ENCODE measurements at regions not wholly inside any gene's neighbourhood (a gene's known extent, or its start where the extent isn't known, plus 50 kb on each side); places are given as distances from the start of the nearest gene placed in this dataset.
"Not testable (repeated sequence)": the region's sequence is repeated elsewhere in the genome, so short reads cannot be mapped to it uniquely, and the experiment has no call there.

- H3K4me1 ChIP-seq (ENCODE audit: control insufficient read depth, insufficient read depth, low read length); H3K4me3 ChIP-seq (ENCODE audit: low read length): not testable (repeated sequence)
- 89% methylated on average over 12 of the region's 12 CpGs for WGBS
These were observed 104.3 kb upstream of the CCT8L2 start for GRCh38 chr22:16696900-16697299.

GRCh38 chr22:16695261-16695660, 102.7 kb upstream of the CCT8L2 start:
- Histone ChIP-seq H3K4me3 (ENCODE audit: low read length) (no peak overlapping the region), H3K4me1 (ENCODE audit: control insufficient read depth, insufficient read depth, low read length) (no peaks in the 10 kb centered on the region), H3K9me3 (ENCODE audit: control insufficient read depth, low read length) (no peaks in the 10 kb centered on the region), H3K27ac (ENCODE audit: low read length) (no peak overlapping the region), H3K27me3 (ENCODE audit: control insufficient read depth, insufficient read depth) (no peaks in the 10 kb centered on the region)
- DNase-seq = no peak
- 54% methylated on average over 7 of the region's 7 CpGs for WGBS
- ATAC-seq = no peak
- intact Hi-C loops (cut with DNase I) = no loop called here

More at GRCh38 chr22:16696900-16697299, 104.3 kb upstream of the CCT8L2 start:
- H3K9me3 ChIP-seq (ENCODE audit: control insufficient read depth, low read length); intact Hi-C loops (cut with DNase I); ATAC-seq; H3K27ac ChIP-seq (ENCODE audit: low read length); DNase-seq; H3K27me3 ChIP-seq (ENCODE audit: control insufficient read depth, insufficient read depth): not testable (repeated sequence)

- intact Hi-C loops (cut with DNase I); H3K4me1 ChIP-seq (ENCODE audit: control insufficient read depth, insufficient read depth, low read length); H3K27ac ChIP-seq (ENCODE audit: low read length); H3K27me3 ChIP-seq (ENCODE audit: control insufficient read depth, insufficient read depth); H3K9me3 ChIP-seq (ENCODE audit: control insufficient read depth, low read length); H3K4me3 ChIP-seq (ENCODE audit: low read length); ATAC-seq; DNase-seq: not testable (repeated sequence)
- 39% methylated on average over 3 of the region's 3 CpGs for WGBS
These were observed 101.1 kb upstream of the CCT8L2 start for GRCh38 chr22:16693747-16694146.

GRCh38 chr22:16689358-16689757, 96.7 kb upstream of the CCT8L2 start:
- H3K27ac ChIP-seq (ENCODE audit: low read length); H3K4me3 ChIP-seq (ENCODE audit: low read length); H3K27me3 ChIP-seq (ENCODE audit: control insufficient read depth, insufficient read depth); ATAC-seq; H3K9me3 ChIP-seq (ENCODE audit: control insufficient read depth, low read length); H3K4me1 ChIP-seq (ENCODE audit: control insufficient read depth, insufficient read depth, low read length); intact Hi-C loops (cut with DNase I); DNase-seq: not testable (repeated sequence)
- WGBS = 69% methylated on average over 1 of the region's 1 CpG

- H3K9me3 ChIP-seq (ENCODE audit: control insufficient read depth, low read length); intact Hi-C loops (cut with DNase I); H3K27ac ChIP-seq (ENCODE audit: low read length); ATAC-seq; H3K27me3 ChIP-seq (ENCODE audit: control insufficient read depth, insufficient read depth); H3K4me3 ChIP-seq (ENCODE audit: low read length); H3K4me1 ChIP-seq (ENCODE audit: control insufficient read depth, insufficient read depth, low read length); DNase-seq: not testable (repeated sequence)
- WGBS = 80% methylated on average over 1 of the region's 1 CpG
These were observed 88.7 kb upstream of the CCT8L2 start for GRCh38 chr22:16681290-16681689.

- H3K27ac ChIP-seq (ENCODE audit: low read length); H3K4me3 ChIP-seq (ENCODE audit: low read length); ATAC-seq; H3K4me1 ChIP-seq (ENCODE audit: control insufficient read depth, insufficient read depth, low read length); H3K27me3 ChIP-seq (ENCODE audit: control insufficient read depth, insufficient read depth); DNase-seq; H3K9me3 ChIP-seq (ENCODE audit: control insufficient read depth, low read length); intact Hi-C loops (cut with DNase I): not testable (repeated sequence)
- WGBS = 34% methylated on average over 4 of the region's 4 CpGs
These were observed 87.7 kb upstream of the CCT8L2 start for GRCh38 chr22:16680209-16680899.

GRCh38 chr22:16679191-16679834, 86.7 kb upstream of the CCT8L2 start:
- WGBS = 78% methylated on average over 5 of the region's 5 CpGs

GRCh38 chr22:16673433-16673832, 80.8 kb upstream of the CCT8L2 start:
- H3K4me3 ChIP-seq (ENCODE audit: low read length); H3K27me3 ChIP-seq (ENCODE audit: control insufficient read depth, insufficient read depth); H3K27ac ChIP-seq (ENCODE audit: low read length); H3K9me3 ChIP-seq (ENCODE audit: control insufficient read depth, low read length); ATAC-seq; DNase-seq; H3K4me1 ChIP-seq (ENCODE audit: control insufficient read depth, insufficient read depth, low read length); intact Hi-C loops (cut with DNase I): not testable (repeated sequence)
- 63% methylated on average over 5 of the region's 5 CpGs for WGBS

More at GRCh38 chr22:16679191-16679834, 86.7 kb upstream of the CCT8L2 start:
- H3K9me3 ChIP-seq (ENCODE audit: control insufficient read depth, low read length); H3K4me3 ChIP-seq (ENCODE audit: low read length); H3K4me1 ChIP-seq (ENCODE audit: control insufficient read depth, insufficient read depth, low read length); intact Hi-C loops (cut with DNase I); H3K27ac ChIP-seq (ENCODE audit: low read length); ATAC-seq; H3K27me3 ChIP-seq (ENCODE audit: control insufficient read depth, insufficient read depth); DNase-seq: not testable (repeated sequence)

GRCh38 chr22:16665610-16666009, 73.0 kb upstream of the CCT8L2 start:
- intact Hi-C loops (cut with DNase I); H3K27me3 ChIP-seq (ENCODE audit: control insufficient read depth, insufficient read depth); ATAC-seq; H3K9me3 ChIP-seq (ENCODE audit: control insufficient read depth, low read length); DNase-seq; H3K4me3 ChIP-seq (ENCODE audit: low read length); H3K4me1 ChIP-seq (ENCODE audit: control insufficient read depth, insufficient read depth, low read length); H3K27ac ChIP-seq (ENCODE audit: low read length): not testable (repeated sequence)
- WGBS = 56% methylated on average over 2 of the region's 2 CpGs

- intact Hi-C loops (cut with DNase I); H3K27ac ChIP-seq (ENCODE audit: low read length); ATAC-seq; H3K27me3 ChIP-seq (ENCODE audit: control insufficient read depth, insufficient read depth); DNase-seq; H3K4me1 ChIP-seq (ENCODE audit: control insufficient read depth, insufficient read depth, low read length); H3K4me3 ChIP-seq (ENCODE audit: low read length); H3K9me3 ChIP-seq (ENCODE audit: control insufficient read depth, low read length): not testable (repeated sequence)
- WGBS = 60% methylated on average over 2 of the region's 2 CpGs
These were observed 69.7 kb upstream of the CCT8L2 start for GRCh38 chr22:16662330-16662729.

- intact Hi-C loops (cut with DNase I) = not testable (repeated sequence)
These were observed 68.4 kb upstream of the CCT8L2 start for GRCh38 chr22:16660989-16661388.

More at GRCh38 chr22:16660989-16661388, 68.4 kb upstream of the CCT8L2 start:
- 78% methylated on average over 8 of the region's 8 CpGs for WGBS
- H3K4me1 ChIP-seq (ENCODE audit: control insufficient read depth, insufficient read depth, low read length); H3K9me3 ChIP-seq (ENCODE audit: control insufficient read depth, low read length); ATAC-seq; DNase-seq; H3K4me3 ChIP-seq (ENCODE audit: low read length); H3K27ac ChIP-seq (ENCODE audit: low read length); H3K27me3 ChIP-seq (ENCODE audit: control insufficient read depth, insufficient read depth): not testable (repeated sequence)

Data from right cardiac atrium (tissue), 5 donors.